ENCODE measurements at regions not wholly inside any gene's neighbourhood (a gene's known extent, or its start where the extent isn't known, plus 50 kb on each side); places are given as distances from the start of the nearest gene placed in this dataset.

DNA sequence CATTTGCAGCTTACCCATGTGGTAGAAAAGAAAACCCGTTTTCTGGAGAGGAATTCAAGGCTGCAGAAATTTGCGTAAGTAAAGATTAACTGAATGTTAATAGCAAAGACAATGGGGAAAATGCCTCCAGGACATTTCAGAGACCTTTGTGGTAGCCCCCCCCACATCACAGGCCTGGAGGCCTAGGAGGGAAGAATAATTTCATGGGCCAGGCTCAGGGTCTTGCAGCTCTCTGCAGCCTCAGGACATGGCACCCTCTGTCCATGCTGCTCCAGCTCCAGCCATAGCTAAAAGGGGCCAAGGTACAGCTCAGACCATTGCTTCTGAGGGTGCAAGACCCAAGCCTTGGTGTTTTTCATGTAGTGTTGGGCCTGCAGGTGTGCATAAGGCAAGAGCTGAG is 92.7 kb upstream of the ZNF678 start:
- no peaks in the 10 kb centered on the region for H3K79me2 ChIP-seq (replicated peaks; ENCODE audit: insufficient read depth, low read length)
- no peak overlapping the region for H3K4me3 ChIP-seq (ENCODE audit: low read length)
- no peaks in the 10 kb centered on the region for H3K27me3 ChIP-seq (ENCODE audit: insufficient read depth, low read depth, low read length)

DNA sequence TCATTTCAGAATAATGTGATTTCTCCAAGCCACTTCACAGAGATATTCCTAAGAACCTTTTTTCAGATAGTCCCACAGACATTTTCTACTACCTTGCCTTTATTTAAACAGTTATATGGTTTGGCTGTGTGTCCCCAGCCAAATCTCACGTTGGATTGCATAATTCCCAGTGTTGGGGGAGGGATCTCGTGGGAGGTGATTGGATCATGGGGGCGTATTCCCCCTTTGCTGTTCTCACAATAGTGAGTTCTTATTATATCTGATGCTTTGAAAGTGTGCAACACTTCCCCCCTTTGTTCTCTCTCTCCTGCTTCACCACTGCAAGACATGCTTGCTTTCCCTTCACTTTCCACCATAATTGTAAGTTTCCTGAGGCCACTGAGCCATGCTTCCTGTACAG is 93.6 kb upstream of the ZNF678 start:
- H3K27ac ChIP-seq (ENCODE audit: low read length) = no peak overlapping the region
- H3K9ac ChIP-seq (ENCODE audit: low read length) = no peak overlapping the region
- TF ChIP-seq EP300 (conservative IDR thresholded peaks at IDR 0.05; ENCODE audit: poor library complexity, severe bottlenecking) = no peak
- no peak for TF ChIP-seq EZH2 (IDR thresholded peaks at IDR 0.05; ENCODE audit: borderline replicate concordance, insufficient read depth, low read length, poor library complexity, severe bottlenecking)
- no peak for TF ChIP-seq SMC3 (conservative IDR thresholded peaks at IDR 0.05; ENCODE audit: poor library complexity)
- TF ChIP-seq, protein P1, sequence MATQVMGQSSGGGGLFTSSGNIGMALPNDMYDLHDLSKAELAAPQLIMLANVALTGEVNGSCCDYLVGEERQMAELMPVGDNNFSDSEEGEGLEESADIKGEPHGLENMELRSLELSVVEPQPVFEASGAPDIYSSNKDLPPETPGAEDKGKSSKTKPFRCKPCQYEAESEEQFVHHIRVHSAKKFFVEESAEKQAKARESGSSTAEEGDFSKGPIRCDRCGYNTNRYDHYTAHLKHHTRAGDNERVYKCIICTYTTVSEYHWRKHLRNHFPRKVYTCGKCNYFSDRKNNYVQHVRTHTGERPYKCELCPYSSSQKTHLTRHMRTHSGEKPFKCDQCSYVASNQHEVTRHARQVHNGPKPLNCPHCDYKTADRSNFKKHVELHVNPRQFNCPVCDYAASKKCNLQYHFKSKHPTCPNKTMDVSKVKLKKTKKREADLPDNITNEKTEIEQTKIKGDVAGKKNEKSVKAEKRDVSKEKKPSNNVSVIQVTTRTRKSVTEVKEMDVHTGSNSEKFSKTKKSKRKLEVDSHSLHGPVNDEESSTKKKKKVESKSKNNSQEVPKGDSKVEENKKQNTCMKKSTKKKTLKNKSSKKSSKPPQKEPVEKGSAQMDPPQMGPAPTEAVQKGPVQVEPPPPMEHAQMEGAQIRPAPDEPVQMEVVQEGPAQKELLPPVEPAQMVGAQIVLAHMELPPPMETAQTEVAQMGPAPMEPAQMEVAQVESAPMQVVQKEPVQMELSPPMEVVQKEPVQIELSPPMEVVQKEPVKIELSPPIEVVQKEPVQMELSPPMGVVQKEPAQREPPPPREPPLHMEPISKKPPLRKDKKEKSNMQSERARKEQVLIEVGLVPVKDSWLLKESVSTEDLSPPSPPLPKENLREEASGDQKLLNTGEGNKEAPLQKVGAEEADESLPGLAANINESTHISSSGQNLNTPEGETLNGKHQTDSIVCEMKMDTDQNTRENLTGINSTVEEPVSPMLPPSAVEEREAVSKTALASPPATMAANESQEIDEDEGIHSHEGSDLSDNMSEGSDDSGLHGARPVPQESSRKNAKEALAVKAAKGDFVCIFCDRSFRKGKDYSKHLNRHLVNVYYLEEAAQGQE (IDR thresholded peaks at IDR 0.05; ENCODE audit: borderline replicate concordance) = no peak
- TF ChIP-seq MXI1 (conservative IDR thresholded peaks at IDR 0.05; ENCODE audit: poor library complexity, severe bottlenecking) = no peak
- no peak for TF ChIP-seq RAD21 (conservative IDR thresholded peaks at IDR 0.05)
- H3K9me2 ChIP-seq (ENCODE audit: insufficient read depth, low read length) = no peaks in the 10 kb centered on the region
- no peaks in the 10 kb centered on the region for H3K36me3 ChIP-seq (ENCODE audit: insufficient read depth, low read length)
- H4K20me1 ChIP-seq (ENCODE audit: insufficient read depth) = no peaks in the 10 kb centered on the region
- no peaks in the 10 kb centered on the region for H3K27me3 ChIP-seq (ENCODE audit: insufficient read depth, low read depth, low read length)
- H3F3A ChIP-seq (ENCODE audit: insufficient read depth, low read length, poor library complexity, severe bottlenecking) = no peaks in the 10 kb centered on the region
- no peak overlapping the region for H3K4me2 ChIP-seq (ENCODE audit: low read length)
- no peak overlapping the region for H3K4me3 ChIP-seq (ENCODE audit: low read length)
- H2AFZ ChIP-seq (ENCODE audit: low read depth, low read length) = no peak overlapping the region
- no peaks in the 10 kb centered on the region for H3K79me2 ChIP-seq (replicated peaks; ENCODE audit: insufficient read depth, low read length)
- H3K9me3 ChIP-seq (ENCODE audit: low read length) = no peaks in the 10 kb centered on the region

More for the DNA sequence above, 92.7 kb upstream of the ZNF678 start:
- no peak overlapping the region for H3K9ac ChIP-seq (ENCODE audit: low read length)
- H3K27ac ChIP-seq (ENCODE audit: low read length) = no peak overlapping the region
- no peaks in the 10 kb centered on the region for H3K36me3 ChIP-seq (ENCODE audit: insufficient read depth, low read length)
- H3K9me3 ChIP-seq (ENCODE audit: low read length) = no peaks in the 10 kb centered on the region
- H3K9me2 ChIP-seq (ENCODE audit: insufficient read depth, low read length) = no peaks in the 10 kb centered on the region
- TF ChIP-seq, protein P2, sequence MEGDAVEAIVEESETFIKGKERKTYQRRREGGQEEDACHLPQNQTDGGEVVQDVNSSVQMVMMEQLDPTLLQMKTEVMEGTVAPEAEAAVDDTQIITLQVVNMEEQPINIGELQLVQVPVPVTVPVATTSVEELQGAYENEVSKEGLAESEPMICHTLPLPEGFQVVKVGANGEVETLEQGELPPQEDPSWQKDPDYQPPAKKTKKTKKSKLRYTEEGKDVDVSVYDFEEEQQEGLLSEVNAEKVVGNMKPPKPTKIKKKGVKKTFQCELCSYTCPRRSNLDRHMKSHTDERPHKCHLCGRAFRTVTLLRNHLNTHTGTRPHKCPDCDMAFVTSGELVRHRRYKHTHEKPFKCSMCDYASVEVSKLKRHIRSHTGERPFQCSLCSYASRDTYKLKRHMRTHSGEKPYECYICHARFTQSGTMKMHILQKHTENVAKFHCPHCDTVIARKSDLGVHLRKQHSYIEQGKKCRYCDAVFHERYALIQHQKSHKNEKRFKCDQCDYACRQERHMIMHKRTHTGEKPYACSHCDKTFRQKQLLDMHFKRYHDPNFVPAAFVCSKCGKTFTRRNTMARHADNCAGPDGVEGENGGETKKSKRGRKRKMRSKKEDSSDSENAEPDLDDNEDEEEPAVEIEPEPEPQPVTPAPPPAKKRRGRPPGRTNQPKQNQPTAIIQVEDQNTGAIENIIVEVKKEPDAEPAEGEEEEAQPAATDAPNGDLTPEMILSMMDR (IDR thresholded peaks at IDR 0.05; ENCODE audit: poor library complexity, severe bottlenecking) = no peak
- TF ChIP-seq, protein P1 (IDR thresholded peaks at IDR 0.05; ENCODE audit: borderline replicate concordance) = no peak
- no peak for TF ChIP-seq POLR2AphosphoS5 (IDR thresholded peaks at IDR 0.05)
- no peak for TF ChIP-seq TAF1 (IDR thresholded peaks at IDR 0.05; ENCODE audit: low read depth)
- no peak for TF ChIP-seq SMC3 (conservative IDR thresholded peaks at IDR 0.05; ENCODE audit: poor library complexity)
- no peak for TF ChIP-seq EZH2 (IDR thresholded peaks at IDR 0.05; ENCODE audit: borderline replicate concordance, insufficient read depth, low read length, poor library complexity, severe bottlenecking)
- no peaks in the 10 kb centered on the region for H4K20me1 ChIP-seq (ENCODE audit: insufficient read depth)
- H3F3A ChIP-seq (ENCODE audit: insufficient read depth, low read length, poor library complexity, severe bottlenecking) = no peaks in the 10 kb centered on the region
- H2AFZ ChIP-seq (ENCODE audit: low read depth, low read length) = no peak overlapping the region
- H3K4me2 ChIP-seq (ENCODE audit: low read length) = no peak overlapping the region

All from neural cell (in vitro differentiated cells).